K562 (cell line): ENCODE measurements at regions not wholly inside any gene's neighbourhood (a gene's known extent, or its start where the extent isn't known, plus 50 kb on each side); places are given as distances from the start of the nearest gene placed in this dataset.

Experiments used
- ATF3 ChIP-seq, 2 experiments: fragments of 450-650 bp in 1 of 2; sonication (generic) in 1 of 2; formaldehyde crosslinking in 1 of 2; IDR thresholded peaks in 1 of 2; conservative IDR thresholded peaks in 1 of 2; 2 replicates each; pipeline versions ENCODE4 v1.6.1 to v1.8.1; 2016 to 2023; ENCODE audit warnings: mild to moderate bottlenecking in 2 of 2, moderate library complexity in 2 of 2, inconsistent platforms in 1 of 2, missing genetic modification reagents in 1 of 2
- ZBTB1 ChIP-seq: sonication (generic); formaldehyde crosslinking; IDR thresholded peaks from 2 replicates; pipeline ENCODE4 v1.8.1; 2023; ENCODE audit warnings: missing genetic modification reagents, low read depth, mild to moderate bottlenecking, borderline replicate concordance

- no peak for TF ChIP-seq ZBTB1 (CRISPR knock-in tag)
- TF ChIP-seq ATF3 (IDR thresholded peaks at IDR 0.05) = no peak
- no peak for TF ChIP-seq ATF3 (CRISPR knock-in tag; conservative IDR thresholded peaks at IDR 0.05)
Observed at GRCh38 chr21:35316456-35316855, 267.4 kb upstream of the RUNX1 start.
